ENCODE measurements at regions not wholly inside any gene's neighbourhood (a gene's known extent, or its start where the extent isn't known, plus 50 kb on each side); places are given as distances from the start of the nearest gene placed in this dataset.

DNA sequence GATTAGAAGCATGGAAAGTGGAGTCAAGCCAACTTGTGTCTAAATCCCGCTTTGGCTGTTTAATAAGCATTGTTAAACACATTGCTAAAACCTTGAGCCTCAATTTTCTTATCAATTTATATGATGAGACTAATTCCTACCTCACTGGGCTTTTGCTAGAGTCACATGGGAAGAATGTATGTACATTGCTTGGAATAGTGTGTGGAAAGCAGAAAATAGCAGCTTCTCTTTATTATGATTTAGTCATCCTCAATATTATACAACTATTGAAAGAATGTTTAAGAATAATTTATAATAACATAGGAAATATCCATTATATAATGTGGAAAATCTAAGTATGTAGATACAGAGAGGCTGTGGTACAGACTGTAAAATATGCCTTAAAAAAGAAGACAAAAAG lies 313.0 kb upstream of the CDYL start:
- no peak for DNase-seq (ENCODE audit: low read depth)
- no peak overlapping the region for H3K4me3 ChIP-seq (ENCODE audit: low read depth, low read length)
- TF ChIP-seq, protein P1, sequence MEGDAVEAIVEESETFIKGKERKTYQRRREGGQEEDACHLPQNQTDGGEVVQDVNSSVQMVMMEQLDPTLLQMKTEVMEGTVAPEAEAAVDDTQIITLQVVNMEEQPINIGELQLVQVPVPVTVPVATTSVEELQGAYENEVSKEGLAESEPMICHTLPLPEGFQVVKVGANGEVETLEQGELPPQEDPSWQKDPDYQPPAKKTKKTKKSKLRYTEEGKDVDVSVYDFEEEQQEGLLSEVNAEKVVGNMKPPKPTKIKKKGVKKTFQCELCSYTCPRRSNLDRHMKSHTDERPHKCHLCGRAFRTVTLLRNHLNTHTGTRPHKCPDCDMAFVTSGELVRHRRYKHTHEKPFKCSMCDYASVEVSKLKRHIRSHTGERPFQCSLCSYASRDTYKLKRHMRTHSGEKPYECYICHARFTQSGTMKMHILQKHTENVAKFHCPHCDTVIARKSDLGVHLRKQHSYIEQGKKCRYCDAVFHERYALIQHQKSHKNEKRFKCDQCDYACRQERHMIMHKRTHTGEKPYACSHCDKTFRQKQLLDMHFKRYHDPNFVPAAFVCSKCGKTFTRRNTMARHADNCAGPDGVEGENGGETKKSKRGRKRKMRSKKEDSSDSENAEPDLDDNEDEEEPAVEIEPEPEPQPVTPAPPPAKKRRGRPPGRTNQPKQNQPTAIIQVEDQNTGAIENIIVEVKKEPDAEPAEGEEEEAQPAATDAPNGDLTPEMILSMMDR (IDR thresholded peaks at IDR 0.05; ENCODE audit: insufficient read depth, low read depth, low read length, missing control alignments): no peak

DNA sequence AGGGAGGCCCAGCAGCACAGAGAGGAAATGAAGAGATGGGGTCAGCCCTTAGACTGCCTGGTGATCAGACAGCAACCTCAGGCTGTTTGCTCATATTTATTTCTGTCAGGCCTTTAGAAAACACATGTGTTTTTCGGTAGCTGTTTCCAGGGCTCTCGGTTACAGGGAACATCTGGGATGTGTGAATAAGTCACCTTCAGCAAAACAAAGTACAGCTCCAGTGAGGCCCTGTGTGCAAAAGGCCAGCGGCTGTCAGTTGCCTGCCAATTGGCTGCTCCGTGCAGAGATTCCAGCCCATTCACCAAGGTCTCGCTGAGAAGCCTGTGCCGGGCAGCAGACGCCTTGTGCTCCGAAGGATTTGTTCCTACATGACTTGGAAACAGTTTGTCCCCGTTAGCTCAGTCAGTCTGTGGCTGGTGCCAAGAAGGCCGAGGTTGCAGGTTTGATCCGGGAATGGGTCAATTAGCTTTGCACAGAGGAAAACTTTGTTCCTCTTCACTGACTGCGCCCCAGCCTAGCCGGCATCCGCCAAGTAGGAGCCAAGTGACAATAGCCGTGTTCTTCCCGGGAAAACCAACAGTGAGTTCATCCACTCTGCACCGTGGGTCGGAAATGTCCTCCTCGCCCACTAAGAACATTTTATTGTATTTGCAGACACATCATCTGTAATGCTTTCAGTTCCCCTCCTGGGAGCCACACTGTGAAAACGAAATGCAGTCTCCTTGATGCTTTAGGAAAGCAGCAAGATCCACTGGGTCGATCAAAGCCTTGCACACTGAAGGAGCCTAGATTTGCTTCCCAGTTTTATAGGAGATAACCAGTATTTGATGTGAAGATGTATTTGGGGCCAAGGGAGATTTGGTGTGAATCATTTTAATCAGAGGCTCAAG lies 315.4 kb upstream of the CDYL start:
- no peak for DNase-seq (ENCODE audit: low read depth)
- no peak overlapping the region for H3K4me3 ChIP-seq (ENCODE audit: low read depth, low read length)
- TF ChIP-seq, protein P1 (IDR thresholded peaks at IDR 0.05; ENCODE audit: insufficient read depth, low read depth, low read length, missing control alignments): no peak

DNA sequence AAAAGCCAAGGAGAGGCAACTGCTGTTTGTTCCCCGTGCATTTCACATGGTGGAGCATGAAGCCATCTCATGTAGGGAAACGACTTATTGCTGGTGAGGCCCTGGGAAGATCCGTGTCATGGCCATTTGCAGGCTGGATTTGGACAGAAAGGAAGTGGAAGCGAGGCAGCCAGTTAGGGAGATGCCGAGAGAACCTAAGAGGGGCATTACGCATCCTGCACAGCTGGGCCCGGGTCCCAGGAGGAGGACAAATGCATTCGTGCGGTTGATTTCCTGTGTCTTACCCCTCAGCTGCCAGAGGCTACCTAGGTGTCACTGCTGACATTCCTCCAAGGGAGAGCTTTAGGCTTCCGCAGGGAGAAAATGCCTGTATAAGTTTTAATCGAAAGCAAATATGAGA lies 316.2 kb upstream of the CDYL start:
- TF ChIP-seq, protein P1 (IDR thresholded peaks at IDR 0.05; ENCODE audit: insufficient read depth, low read depth, low read length, missing control alignments): no peak
- no peak for DNase-seq (ENCODE audit: low read depth)
- no peak overlapping the region for H3K4me3 ChIP-seq (ENCODE audit: low read depth, low read length)

GRCh38 chr6:4459032-4459431 lies 317.2 kb upstream of the CDYL start:
- no peak overlapping the region for H3K4me3 ChIP-seq (ENCODE audit: low read depth, low read length)
- TF ChIP-seq, protein P1 (IDR thresholded peaks at IDR 0.05; ENCODE audit: insufficient read depth, low read depth, low read length, missing control alignments): no peak
- DNase-seq (ENCODE audit: low read depth): no peak

GRCh38 chr6:4451718-4452117 lies 316.3 kb upstream of the ECI2 start:
- TF ChIP-seq, protein P1 (IDR thresholded peaks at IDR 0.05; ENCODE audit: insufficient read depth, low read depth, low read length, missing control alignments): no peak
- no peak for DNase-seq (ENCODE audit: low read depth)
- no peak overlapping the region for H3K4me3 ChIP-seq (ENCODE audit: low read depth, low read length)

GRCh38 chr6:4451081-4451480 lies 315.7 kb upstream of the ECI2 start:
- no peak overlapping the region for H3K4me3 ChIP-seq (ENCODE audit: low read depth, low read length)
- TF ChIP-seq, protein P1 (IDR thresholded peaks at IDR 0.05; ENCODE audit: insufficient read depth, low read depth, low read length, missing control alignments): no peak
- DNase-seq (ENCODE audit: low read depth): no peak

- no peak overlapping the region for H3K4me3 ChIP-seq (ENCODE audit: low read depth, low read length)
These were observed 314.9 kb upstream of the ECI2 start for GRCh38 chr6:4450237-4450636.

More at GRCh38 chr6:4450237-4450636, 314.9 kb upstream of the ECI2 start:
- no peak for DNase-seq (ENCODE audit: low read depth)
- TF ChIP-seq, protein P1 (IDR thresholded peaks at IDR 0.05; ENCODE audit: insufficient read depth, low read depth, low read length, missing control alignments): no peak

Data from GM12865 (cell line).